Lower leg skin (tissue), 4 donors: ENCODE measurements at regions not wholly inside any gene's neighbourhood (a gene's known extent, or its start where the extent isn't known, plus 50 kb on each side); places are given as distances from the start of the nearest gene placed in this dataset.

Source experiments
- DNase-seq, 2 donors: peaks; one replicate each; pipeline ENCODE4 v3.0.0-alpha.2; 2019; ENCODE audit warnings: low spot score in 2 of 2
- H3K4me3 ChIP-seq: fragments of 200-600 bp; sonication (generic); 2 replicates; pipeline ENCODE4 v1.5.1; 2017; ENCODE audit warnings: mild to moderate bottlenecking, low read depth; ENCODE audit not compliant: poor library complexity, severe bottlenecking
- CTCF ChIP-seq, 3 donors: fragments of 450-650 bp; IDR thresholded peaks; one replicate each; pipeline ENCODE4 v1.5.1; 2016; ENCODE audit warnings: antibody characterized with exemption in 3 of 3, mild to moderate bottlenecking in 3 of 3, moderate library complexity in 2 of 3
- POLR2A ChIP-seq, 2 donors: fragments of 450-650 bp; IDR thresholded peaks; one replicate each; pipeline ENCODE4 v1.6.1; 2016 to 2017; ENCODE audit warnings: antibody characterized with exemption in 2 of 2, mild to moderate bottlenecking in 1 of 2, moderate library complexity in 1 of 2
- WGBS, 2 donors: methylation state at CpG; one replicate each; pipeline ENCODE4 v1.1.5; 2018; 5-methylcytosine and 5-hydroxymethylcytosine counted together
- intact Hi-C: fragments of 100-400 bp; cut with DNase I; formaldehyde crosslinking; loops from one replicate; pipeline ENCODE4 v1.15.0; 2023; ENCODE audit warnings: low total_unique reads

- TF ChIP-seq POLR2A (IDR thresholded peaks at IDR 0.05) (no peak), CTCF (IDR thresholded peaks at IDR 0.05) (no peak)
- no peak for DNase-seq
- intact Hi-C loops: no loop called here
- WGBS, 2 donors: 82 to 85% methylated on average over 8 of the region's 8 CpGs
- no peak overlapping the region for H3K4me3 ChIP-seq
Observed at GRCh38 chr5:115469904-115470516, 74.6 kb downstream of the FEM1C start.

- no peak for DNase-seq
- no peak overlapping the region for H3K4me3 ChIP-seq
- intact Hi-C loops: no loop called here
- TF ChIP-seq CTCF (IDR thresholded peaks at IDR 0.05): no peak
- TF ChIP-seq POLR2A (IDR thresholded peaks at IDR 0.05): no peak
Observed at GRCh38 chr5:115467628-115468027, 76.9 kb downstream of the FEM1C start.

GRCh38 chr5:115465431-115465830 lies 79.1 kb downstream of the FEM1C start:
- no peak for DNase-seq
- intact Hi-C loops: no loop called here
- no peak overlapping the region for H3K4me3 ChIP-seq
- WGBS, 2 donors: 96 to 100% methylated on average over 1 of the region's 1 CpG
- TF ChIP-seq POLR2A (IDR thresholded peaks at IDR 0.05) (no peak), CTCF (IDR thresholded peaks at IDR 0.05) (no peak)

DNA sequence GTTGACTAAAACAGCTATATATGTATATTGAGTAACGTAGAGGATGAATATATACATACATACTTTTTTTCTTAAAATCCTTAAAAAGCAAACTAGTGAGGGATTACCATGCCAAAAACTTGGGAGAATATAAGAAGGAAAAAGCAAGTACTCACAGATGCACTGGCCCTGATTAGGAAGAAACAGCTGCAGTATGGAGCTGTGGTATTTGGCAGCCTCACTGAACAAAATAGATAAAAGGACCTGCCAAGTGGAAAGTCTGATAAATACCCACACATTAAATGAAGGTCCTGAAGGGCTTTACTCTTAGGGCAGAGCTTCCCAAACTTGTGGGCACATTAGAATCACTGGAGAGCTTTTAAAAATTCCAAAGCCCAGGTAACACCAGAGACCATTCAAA lies 80.6 kb downstream of the FEM1C start:
- no peak overlapping the region for H3K4me3 ChIP-seq
- intact Hi-C loops: no loop called here
- whole genome bisulfite sequencing, 2 donors: 49 to 51% methylated on average over 1 of the region's 1 CpG
- TF ChIP-seq POLR2A (IDR thresholded peaks at IDR 0.05) (no peak), CTCF (IDR thresholded peaks at IDR 0.05) (no peak)
- DNase-seq: no peak

GRCh38 chr5:115461506-115462290 lies 82.9 kb downstream of the FEM1C start:
- TF ChIP-seq POLR2A (IDR thresholded peaks at IDR 0.05) (no peak), CTCF (IDR thresholded peaks at IDR 0.05) (no peak)
- H3K4me3 ChIP-seq: no peak overlapping the region
- DNase-seq: no peak
- intact Hi-C loops: no loop called here
